GM21619 (cell line): ENCODE measurements at regions not wholly inside any gene's neighbourhood (a gene's known extent, or its start where the extent isn't known, plus 50 kb on each side); places are given as distances from the start of the nearest gene placed in this dataset.
"Not testable (repeated sequence)": the region's sequence is repeated elsewhere in the genome, so short reads cannot be mapped to it uniquely, and the experiment has no call there.

Experiments used
- ATAC-seq: cut with Tn5 transposase; IDR thresholded peaks from one replicate; pipeline ENCODE4 v1.9.1; 2021; ENCODE audit not compliant: unreplicated experiment

GRCh38 chr1:188122646-188123045, 1293.9 kb downstream of the PLA2G4A start:
- no peak for ATAC-seq

- no peak for ATAC-seq
Observed at GRCh38 chr1:188127507-188127906, 1298.8 kb downstream of the PLA2G4A start.

- ATAC-seq, result no peak
Observed at GRCh38 chr1:188128761-188129160, 1300.0 kb downstream of the PLA2G4A start.

GRCh38 chr1:188129856-188130838, 1301.4 kb downstream of the PLA2G4A start:
- ATAC-seq, result no peak

GRCh38 chr1:188137221-188137620, 1308.5 kb downstream of the PLA2G4A start:
- ATAC-seq, result no peak

- ATAC-seq, result no peak
Observed at GRCh38 chr1:188140958-188141357, 1312.2 kb downstream of the PLA2G4A start.

GRCh38 chr1:188154196-188154595, 1325.4 kb downstream of the PLA2G4A start:
- ATAC-seq, result no peak

GRCh38 chr1:188154761-188155160, 1326.0 kb downstream of the PLA2G4A start:
- no peak for ATAC-seq

GRCh38 chr1:188155261-188155660, 1326.5 kb downstream of the PLA2G4A start:
- ATAC-seq, result no peak

GRCh38 chr1:188164459-188164858, 1335.7 kb downstream of the PLA2G4A start:
- no peak for ATAC-seq

GRCh38 chr1:188166654-188167053, 1337.9 kb downstream of the PLA2G4A start:
- no peak for ATAC-seq

- ATAC-seq, result no peak
Observed at GRCh38 chr1:188169971-188170370, 1341.2 kb downstream of the PLA2G4A start.

GRCh38 chr1:188170411-188170810, 1341.7 kb downstream of the PLA2G4A start:
- ATAC-seq, result no peak

- ATAC-seq, result no peak
Observed at GRCh38 chr1:188170935-188171334, 1342.2 kb downstream of the PLA2G4A start.

- not testable (repeated sequence) for ATAC-seq
Observed at GRCh38 chr1:188182063-188182462, 1353.3 kb downstream of the PLA2G4A start.

GRCh38 chr1:188188317-188188716, 1359.6 kb downstream of the PLA2G4A start:
- ATAC-seq, result no peak

GRCh38 chr1:188194916-188195315, 1366.2 kb downstream of the PLA2G4A start:
- no peak for ATAC-seq

- ATAC-seq, result no peak
Observed at GRCh38 chr1:188218289-188218688, 1389.5 kb downstream of the PLA2G4A start.

GRCh38 chr1:188220051-188220450, 1391.3 kb downstream of the PLA2G4A start:
- ATAC-seq, result no peak

GRCh38 chr1:188224263-188224662, 1395.5 kb downstream of the PLA2G4A start:
- no peak for ATAC-seq

GRCh38 chr1:188225975-188226374, 1397.2 kb downstream of the PLA2G4A start:
- no peak for ATAC-seq

- ATAC-seq, result no peak
Observed at GRCh38 chr1:188228623-188229022, 1399.9 kb downstream of the PLA2G4A start.
